ENCODE measurements at regions not wholly inside any gene's neighbourhood (a gene's known extent, or its start where the extent isn't known, plus 50 kb on each side); places are given as distances from the start of the nearest gene placed in this dataset.

DNA sequence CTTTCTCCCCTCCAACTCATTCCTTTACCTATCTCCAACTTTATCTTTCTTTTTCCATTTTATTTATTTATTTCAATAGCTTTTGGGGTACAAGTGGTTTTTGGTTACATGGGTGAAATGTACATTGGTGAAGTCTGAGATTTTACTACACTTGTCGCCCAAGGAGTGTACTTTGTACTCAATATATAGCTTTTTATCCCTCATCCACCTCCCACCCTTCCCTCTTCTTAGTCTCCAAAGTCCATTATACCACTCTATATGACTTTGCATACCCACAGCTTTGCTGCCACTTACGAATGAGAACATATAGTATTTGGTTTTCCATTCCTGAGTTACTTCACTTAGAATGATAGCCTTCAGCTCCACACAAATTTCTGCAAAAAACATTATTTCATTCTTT is 152.6 kb upstream of the NUDT4 start:
- DNase-seq (ENCODE audit: low read depth): no peak
- H3K4me3 ChIP-seq (ENCODE audit: low read depth, low read length): no peak overlapping the region
- in situ Hi-C loops (cut with HindIII; ENCODE audit: low sequenced_read_pairs): no loop called here
- TF ChIP-seq, protein P1, sequence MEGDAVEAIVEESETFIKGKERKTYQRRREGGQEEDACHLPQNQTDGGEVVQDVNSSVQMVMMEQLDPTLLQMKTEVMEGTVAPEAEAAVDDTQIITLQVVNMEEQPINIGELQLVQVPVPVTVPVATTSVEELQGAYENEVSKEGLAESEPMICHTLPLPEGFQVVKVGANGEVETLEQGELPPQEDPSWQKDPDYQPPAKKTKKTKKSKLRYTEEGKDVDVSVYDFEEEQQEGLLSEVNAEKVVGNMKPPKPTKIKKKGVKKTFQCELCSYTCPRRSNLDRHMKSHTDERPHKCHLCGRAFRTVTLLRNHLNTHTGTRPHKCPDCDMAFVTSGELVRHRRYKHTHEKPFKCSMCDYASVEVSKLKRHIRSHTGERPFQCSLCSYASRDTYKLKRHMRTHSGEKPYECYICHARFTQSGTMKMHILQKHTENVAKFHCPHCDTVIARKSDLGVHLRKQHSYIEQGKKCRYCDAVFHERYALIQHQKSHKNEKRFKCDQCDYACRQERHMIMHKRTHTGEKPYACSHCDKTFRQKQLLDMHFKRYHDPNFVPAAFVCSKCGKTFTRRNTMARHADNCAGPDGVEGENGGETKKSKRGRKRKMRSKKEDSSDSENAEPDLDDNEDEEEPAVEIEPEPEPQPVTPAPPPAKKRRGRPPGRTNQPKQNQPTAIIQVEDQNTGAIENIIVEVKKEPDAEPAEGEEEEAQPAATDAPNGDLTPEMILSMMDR (IDR thresholded peaks at IDR 0.05; ENCODE audit: low read depth, low read length, missing control alignments): no peak

GRCh38 chr12:93226361-93226760 is 151.4 kb upstream of the NUDT4 start:
- H3K4me3 ChIP-seq (ENCODE audit: low read depth, low read length): no peak overlapping the region
- in situ Hi-C loops (cut with HindIII; ENCODE audit: low sequenced_read_pairs): no loop called here
- no peak for DNase-seq (ENCODE audit: low read depth)
- TF ChIP-seq, protein P1 (IDR thresholded peaks at IDR 0.05; ENCODE audit: low read depth, low read length, missing control alignments): no peak

GRCh38 chr12:93229494-93230325 is 148.0 kb upstream of the NUDT4 start:
- TF ChIP-seq, protein P1 (IDR thresholded peaks at IDR 0.05; ENCODE audit: low read depth, low read length, missing control alignments): no peak
- no peak overlapping the region for H3K4me3 ChIP-seq (ENCODE audit: low read depth, low read length)
- DNase-seq (ENCODE audit: low read depth): no peak
- in situ Hi-C loops (cut with HindIII; ENCODE audit: low sequenced_read_pairs): no loop called here

DNA sequence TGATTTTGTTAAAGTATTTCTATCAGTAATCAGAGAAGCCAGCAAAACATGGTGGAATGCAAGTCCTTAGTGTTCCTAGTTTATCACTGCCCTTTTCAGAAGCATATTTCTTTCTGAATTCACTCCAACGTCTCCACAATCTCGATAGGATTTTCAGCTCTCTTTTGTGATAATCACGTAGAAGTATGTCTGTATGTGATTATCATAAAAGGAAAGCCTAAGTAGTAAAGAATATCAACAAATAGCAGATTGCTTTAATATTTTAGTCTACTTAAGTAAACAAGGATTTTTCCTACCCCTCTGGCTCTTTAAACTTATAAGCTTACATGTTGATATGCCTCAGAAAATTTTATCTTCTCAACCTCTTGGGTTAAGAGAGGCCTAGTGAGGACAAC is 147.4 kb upstream of the NUDT4 start:
- TF ChIP-seq, protein P1 (IDR thresholded peaks at IDR 0.05; ENCODE audit: low read depth, low read length, missing control alignments): no peak
- no peak overlapping the region for H3K4me3 ChIP-seq (ENCODE audit: low read depth, low read length)
- no peak for DNase-seq (ENCODE audit: low read depth)
- in situ Hi-C loops (cut with HindIII; ENCODE audit: low sequenced_read_pairs): no loop called here

GRCh38 chr12:93231938-93232337 is 145.8 kb upstream of the NUDT4 start:
- in situ Hi-C loops (cut with HindIII; ENCODE audit: low sequenced_read_pairs): no loop called here
- H3K4me3 ChIP-seq (ENCODE audit: low read depth, low read length): no peak overlapping the region
- DNase-seq (ENCODE audit: low read depth): no peak
- TF ChIP-seq, protein P1 (IDR thresholded peaks at IDR 0.05; ENCODE audit: low read depth, low read length, missing control alignments): no peak

- no peak for DNase-seq (ENCODE audit: low read depth)
- in situ Hi-C loops (cut with HindIII; ENCODE audit: low sequenced_read_pairs): no loop called here
- TF ChIP-seq, protein P1 (IDR thresholded peaks at IDR 0.05; ENCODE audit: low read depth, low read length, missing control alignments): no peak
- no peak overlapping the region for H3K4me3 ChIP-seq (ENCODE audit: low read depth, low read length)
These were observed 143.1 kb upstream of the NUDT4 start for GRCh38 chr12:93234641-93235040.

Measured in astrocyte of the cerebellum (primary cell).